ENCODE measurements at regions not wholly inside any gene's neighbourhood (a gene's known extent, or its start where the extent isn't known, plus 50 kb on each side); places are given as distances from the start of the nearest gene placed in this dataset.

- TF ChIP-seq POLR2A (IDR thresholded peaks at IDR 0.05): no peak
- no peak for TF ChIP-seq CTCF (IDR thresholded peaks at IDR 0.05)
- no peak for TF ChIP-seq POLR2AphosphoS5 (IDR thresholded peaks at IDR 0.05)
- no peak for TF ChIP-seq EP300 (IDR thresholded peaks at IDR 0.05)
These were observed 258.7 kb upstream of the AJAP1 start for GRCh38 chr1:4395676-4396075.
